ENCODE measurements at regions not wholly inside any gene's neighbourhood (a gene's known extent, or its start where the extent isn't known, plus 50 kb on each side); places are given as distances from the start of the nearest gene placed in this dataset.

- no peak for DNase-seq (ENCODE audit: extremely low read depth, low read depth)
- no peak overlapping the region for H3K4me3 ChIP-seq (replicated peaks; ENCODE audit: low read depth, low read length)
- TF ChIP-seq CTCF (IDR thresholded peaks at IDR 0.05; ENCODE audit: low read depth, low read length, missing control alignments) = no peak
Measured at GRCh38 chr12:92554158-92555073, 148.4 kb upstream of the PLEKHG7 start.

DNA sequence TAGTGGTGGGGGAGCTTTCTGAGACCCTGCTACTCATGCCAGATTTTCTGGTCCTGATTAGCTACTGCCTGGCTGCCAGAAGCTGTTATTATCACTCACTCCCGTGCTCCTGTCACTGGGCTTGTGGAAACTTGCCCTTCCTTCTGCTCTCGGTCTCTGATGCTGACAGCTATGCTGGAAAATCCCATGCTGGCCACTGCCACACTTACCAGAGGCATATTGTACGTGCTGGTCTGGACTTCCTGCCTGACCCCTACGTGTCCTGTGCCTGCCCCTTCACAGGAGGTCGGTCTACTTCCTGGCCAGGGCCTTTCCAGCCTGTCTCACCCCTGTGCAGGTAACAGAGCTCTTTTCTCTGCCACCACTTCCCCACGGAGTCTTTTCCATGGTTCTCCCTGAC lies 149.4 kb upstream of the PLEKHG7 start:
- TF ChIP-seq CTCF (IDR thresholded peaks at IDR 0.05; ENCODE audit: low read depth, low read length, missing control alignments) = no peak
- no peak for DNase-seq (ENCODE audit: extremely low read depth, low read depth)
- no peak overlapping the region for H3K4me3 ChIP-seq (replicated peaks; ENCODE audit: low read depth, low read length)

DNA sequence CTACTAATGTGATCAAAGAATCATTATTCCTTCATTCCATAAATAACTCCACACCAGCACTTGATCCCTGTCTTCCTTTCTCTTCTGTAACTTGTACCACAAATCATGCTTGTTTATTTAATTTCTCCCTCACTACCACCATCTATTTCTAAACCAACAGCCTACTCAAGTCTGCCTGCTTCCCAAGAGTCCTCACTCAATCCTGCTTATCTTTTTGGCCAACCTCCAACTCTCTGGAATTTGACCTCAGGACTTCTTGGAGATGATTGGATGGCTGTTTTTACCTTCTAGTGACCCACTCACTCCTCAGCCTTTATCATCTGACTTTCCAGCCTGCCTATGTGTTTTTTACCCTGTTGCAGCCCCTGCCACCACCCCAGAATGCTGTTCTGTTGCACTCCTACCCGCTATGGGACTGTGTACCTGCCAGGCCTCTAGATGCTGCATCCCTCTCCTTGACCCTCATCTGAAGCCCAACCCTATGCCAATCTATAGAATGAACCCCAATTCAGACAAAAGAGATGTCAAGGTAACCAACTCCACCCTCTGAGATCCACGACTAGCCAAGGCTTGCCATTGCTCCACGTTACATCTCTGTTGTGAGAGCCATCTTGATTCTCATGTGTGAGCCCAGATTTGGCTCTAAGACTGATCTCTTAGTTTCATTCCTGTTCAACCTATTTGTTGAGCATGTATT lies 150.2 kb upstream of the PLEKHG7 start:
- H3K4me3 ChIP-seq (replicated peaks; ENCODE audit: low read depth, low read length) = no peak overlapping the region
- TF ChIP-seq CTCF (IDR thresholded peaks at IDR 0.05; ENCODE audit: low read depth, low read length, missing control alignments) = no peak
- DNase-seq (ENCODE audit: extremely low read depth, low read depth) = no peak

DNA sequence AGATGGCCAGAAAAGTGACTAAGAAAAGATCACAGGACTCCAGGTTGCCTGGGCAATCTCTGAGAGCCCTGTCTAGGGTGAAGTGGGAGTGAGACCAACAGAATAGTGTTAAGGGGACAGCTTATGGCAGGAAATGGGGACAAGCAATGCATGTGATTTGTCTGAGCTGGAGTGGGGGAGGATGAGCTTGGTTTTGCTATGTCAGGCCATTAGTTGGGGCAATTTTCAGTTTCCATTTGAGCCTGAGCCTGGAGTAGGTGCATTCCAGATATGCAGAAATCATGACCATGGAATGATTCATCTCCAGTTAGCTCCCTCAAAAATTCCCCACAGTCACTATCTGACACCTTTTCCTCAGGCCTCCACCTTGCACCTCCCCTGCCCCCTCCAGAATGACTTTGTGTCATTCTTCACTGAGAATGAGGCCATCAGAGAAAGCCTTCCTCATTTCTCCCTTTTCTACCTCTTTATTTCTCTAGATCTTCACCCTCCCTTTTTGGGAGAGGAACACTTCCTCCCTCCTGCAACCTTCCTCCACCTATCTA lies 150.9 kb upstream of the PLEKHG7 start:
- H3K4me3 ChIP-seq (replicated peaks; ENCODE audit: low read depth, low read length) = no peak overlapping the region
- no peak for DNase-seq (ENCODE audit: extremely low read depth, low read depth)
- no peak for TF ChIP-seq CTCF (IDR thresholded peaks at IDR 0.05; ENCODE audit: low read depth, low read length, missing control alignments)

DNA sequence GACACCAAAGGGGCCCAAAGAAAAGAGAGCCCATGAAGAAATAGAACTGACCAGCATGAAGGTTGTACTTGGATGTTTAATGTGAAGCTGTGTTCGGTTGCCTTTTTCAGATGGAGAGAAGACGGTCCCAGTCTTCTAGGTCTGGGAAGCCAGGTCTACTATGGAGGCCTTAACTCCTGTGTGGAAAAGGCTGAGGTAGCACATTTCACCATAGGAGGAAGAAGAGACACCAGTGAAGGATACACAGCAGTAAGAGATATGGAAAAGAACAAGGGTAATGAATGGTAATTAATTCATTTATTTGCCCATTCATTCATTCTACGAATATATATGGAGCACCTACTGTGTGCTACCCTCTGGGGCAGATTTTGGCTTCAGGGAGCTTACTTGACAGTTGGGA lies 151.6 kb upstream of the PLEKHG7 start:
- no peak overlapping the region for H3K4me3 ChIP-seq (replicated peaks; ENCODE audit: low read depth, low read length)
- no peak for TF ChIP-seq CTCF (IDR thresholded peaks at IDR 0.05; ENCODE audit: low read depth, low read length, missing control alignments)
- no peak for DNase-seq (ENCODE audit: extremely low read depth, low read depth)

GRCh38 chr12:92550661-92551060 lies 152.1 kb upstream of the PLEKHG7 start:
- no peak for DNase-seq (ENCODE audit: extremely low read depth, low read depth)
- no peak for TF ChIP-seq CTCF (IDR thresholded peaks at IDR 0.05; ENCODE audit: low read depth, low read length, missing control alignments)
- H3K4me3 ChIP-seq (replicated peaks; ENCODE audit: low read depth, low read length) = no peak overlapping the region
